C1 segment of cervical spinal cord (tissue), 14 donors: ENCODE measurements at regions not wholly inside any gene's neighbourhood (a gene's known extent, or its start where the extent isn't known, plus 50 kb on each side); places are given as distances from the start of the nearest gene placed in this dataset.

Experiments used
- DNase-seq, 14 donors: peaks; one replicate each; lab custom pipeline; 2025; lab: John Stamatoyannopoulos, UW

DNA sequence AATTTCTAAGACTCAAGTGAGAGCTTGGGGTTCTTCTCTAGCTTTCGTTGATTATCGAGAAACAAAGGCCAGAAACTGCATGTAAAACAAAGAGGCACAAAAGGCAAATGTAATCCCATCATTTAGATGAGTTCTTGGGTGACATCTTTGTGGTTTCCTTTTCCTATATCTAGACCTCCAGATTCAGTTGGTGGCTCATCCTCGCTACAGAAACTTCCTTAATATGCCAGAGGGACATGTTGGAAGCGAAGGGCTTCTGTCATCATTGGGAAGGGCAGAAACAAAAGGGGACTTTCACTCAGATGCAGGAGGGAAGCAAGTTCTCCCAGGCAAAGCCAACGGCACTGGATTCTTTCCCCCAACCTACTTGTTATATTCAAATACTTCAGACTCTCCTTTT is 150.6 kb upstream of the ZFHX3 start:
- no peak for DNase-seq

DNA sequence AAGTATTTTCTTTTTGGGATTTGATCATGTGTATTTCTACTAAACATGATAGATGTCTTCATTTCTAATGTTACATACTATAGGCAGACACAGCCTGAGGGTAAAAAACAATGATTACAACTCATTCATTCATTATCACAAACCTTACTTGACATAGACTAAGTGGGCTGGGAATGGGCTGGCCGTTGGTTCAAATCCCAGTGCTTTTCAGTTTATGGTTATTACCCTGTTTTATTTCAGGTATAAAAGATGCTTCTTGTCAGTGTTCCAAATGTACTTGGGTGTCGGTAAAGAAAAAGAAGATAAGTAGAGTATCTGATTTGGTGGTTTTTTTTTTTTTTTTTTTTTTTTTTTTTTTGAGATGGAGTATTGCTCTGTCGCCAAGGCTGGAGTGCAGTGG is 149.7 kb upstream of the ZFHX3 start:
- no peak for DNase-seq

DNA sequence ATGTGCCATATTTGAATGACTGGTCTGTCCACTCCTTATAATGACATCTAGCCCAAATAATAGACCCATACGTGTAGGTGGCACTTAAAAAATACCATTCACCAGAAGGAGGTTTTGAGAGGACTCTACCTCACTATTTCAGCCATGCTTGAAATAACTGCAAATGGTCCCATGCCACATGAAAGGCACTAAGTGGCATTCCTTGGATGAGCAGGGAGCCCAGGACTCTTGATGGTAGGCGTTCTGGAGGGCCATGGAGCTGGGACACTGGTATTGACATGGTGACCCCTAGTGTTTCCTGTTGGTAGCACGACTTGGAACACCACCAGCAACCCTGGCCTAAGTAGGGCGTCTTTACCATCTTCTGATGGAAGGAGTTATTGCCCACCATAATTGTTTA is 148.7 kb upstream of the ZFHX3 start:
- DNase-seq: peak in 10 of 14 donors; percentile 5 to 61 (median 15)

DNA sequence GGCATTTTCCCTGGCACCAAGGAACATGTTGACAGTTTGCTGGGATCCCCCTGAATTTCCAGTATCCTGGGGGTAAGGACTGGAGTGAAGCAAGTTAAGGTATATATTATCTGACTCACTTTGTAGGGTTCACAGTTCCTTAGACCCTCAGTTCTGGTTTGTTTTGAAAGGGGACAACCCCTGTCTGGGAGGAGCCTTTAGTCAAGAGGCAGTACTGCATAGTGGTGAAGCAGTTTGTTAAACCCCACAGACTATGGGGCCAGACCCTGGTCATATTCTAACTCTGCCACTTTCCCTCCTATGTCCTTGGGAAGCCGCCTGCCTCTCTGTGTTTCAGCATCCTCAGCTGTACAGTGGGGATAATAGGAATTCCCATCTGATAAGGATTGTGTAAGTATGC is 145.5 kb upstream of the ZFHX3 start:
- no peak for DNase-seq

DNA sequence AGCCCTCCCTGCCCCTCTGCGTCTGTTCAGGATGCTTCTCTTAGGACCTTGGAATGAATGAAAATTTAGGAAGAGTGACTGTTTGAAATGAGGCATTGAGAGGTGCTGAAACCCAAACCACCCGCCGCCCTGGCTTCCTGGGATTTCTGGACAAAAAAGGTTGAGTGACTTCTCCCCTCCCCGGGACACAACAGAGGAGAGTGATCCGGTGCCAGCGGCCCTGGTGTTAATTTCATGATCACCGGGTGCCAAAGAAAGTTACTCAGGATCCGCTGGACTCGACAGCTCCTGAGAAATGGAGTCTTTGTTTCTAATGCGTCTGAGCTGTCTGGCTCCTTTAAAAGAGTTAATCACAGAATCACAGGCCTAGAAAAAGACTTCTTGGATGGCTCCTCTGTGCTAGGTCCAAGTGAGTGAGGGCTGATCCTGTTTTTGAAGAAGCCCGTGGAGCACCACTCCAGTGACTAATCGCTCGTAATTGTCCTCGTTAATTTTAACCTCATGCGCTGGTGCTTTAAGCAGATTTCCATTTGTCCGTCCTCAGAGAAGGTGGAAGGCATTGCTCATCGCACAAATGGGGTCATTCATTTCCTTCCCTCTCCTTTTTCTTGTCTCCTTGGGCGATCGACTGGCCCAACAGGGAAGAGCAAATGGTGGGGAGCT is 144.4 kb upstream of the ZFHX3 start:
- DNase-seq: peak in 3 of 14 donors; percentile 1 to 61 (median 3)

DNA sequence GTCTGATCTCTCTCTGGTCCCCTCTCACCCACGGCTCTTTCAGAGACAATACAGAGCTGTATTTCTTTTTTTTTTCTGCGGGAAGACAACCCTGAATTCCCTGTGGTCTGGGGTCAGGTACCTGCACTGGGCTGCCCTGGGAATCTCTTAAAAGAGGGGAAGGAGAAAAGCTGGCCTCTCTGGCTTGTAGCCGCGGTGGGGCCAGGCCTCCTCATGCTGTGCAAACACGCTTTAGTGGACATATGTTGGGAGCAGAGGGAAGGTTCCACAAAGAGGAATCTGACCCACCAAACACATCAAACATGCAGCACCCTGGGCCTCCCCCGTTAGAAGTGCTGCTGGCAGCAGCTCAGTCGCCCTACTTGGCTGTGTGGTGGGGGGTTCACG is 143.7 kb upstream of the ZFHX3 start:
- DNase-seq: no peak

DNA sequence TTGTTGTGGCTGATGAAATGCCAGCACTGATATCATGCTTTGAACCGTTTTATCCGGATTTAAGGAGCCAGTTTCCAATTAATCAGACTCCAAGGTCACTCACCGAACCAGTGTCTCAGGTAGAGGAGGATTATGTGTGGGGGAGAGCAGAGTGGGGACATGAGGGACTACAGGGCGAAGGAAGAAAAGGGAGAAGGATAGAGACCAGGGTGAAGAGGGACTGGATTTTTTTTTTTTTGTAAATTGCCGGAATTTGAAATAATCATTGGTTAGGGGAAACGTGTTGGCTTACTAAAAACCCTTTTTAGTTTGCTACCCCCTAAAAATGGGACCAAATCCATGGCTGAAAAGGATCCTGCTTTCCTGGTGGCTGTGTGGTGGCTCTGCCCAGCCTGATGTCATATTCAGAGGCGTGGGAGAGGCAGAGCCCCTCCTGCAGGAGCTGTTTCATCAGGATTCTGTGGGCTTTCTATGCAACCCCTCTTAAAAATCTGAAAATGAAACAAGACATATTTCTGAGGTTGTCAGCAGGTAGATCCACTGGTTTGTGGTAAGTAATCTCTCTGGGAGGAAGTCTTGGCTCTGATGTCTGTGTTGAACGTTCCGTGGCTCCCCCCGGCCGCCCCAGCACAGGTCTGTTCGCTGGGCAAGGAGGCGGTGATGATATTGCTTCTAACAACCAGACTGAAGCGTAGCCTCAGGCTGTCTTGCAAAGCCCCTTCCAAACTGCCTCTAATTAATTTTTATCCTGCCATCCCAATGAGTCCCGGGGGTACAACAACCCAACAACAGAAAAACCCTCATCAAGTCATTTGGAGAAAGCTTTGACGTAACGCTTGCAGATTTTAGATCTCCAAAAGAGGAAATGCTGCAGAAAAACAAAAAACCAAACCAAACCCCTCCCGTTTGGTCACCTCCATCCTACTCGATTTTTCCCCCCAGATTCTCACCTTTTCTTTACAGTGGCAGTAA is 143.0 kb upstream of the ZFHX3 start:
- DNase-seq: no peak

DNA sequence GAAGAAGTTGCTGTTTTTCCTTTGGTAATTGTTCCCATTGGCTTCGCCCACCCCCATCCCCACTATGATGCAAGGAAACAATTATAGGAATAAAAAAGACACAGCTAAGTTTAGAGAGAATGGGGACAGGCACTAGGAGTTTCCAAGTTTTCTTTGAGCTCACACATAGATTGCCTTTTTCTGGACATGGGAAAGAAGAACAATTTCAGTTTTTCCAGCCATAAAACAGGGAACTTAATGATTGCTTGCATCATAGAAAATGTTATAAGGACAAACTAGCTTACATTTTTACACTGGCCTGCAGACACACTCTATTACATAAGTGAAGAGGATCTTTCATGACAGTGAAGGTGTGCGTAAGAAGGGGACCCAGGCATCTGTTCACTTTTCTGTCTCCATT is 142.3 kb upstream of the ZFHX3 start:
- no peak for DNase-seq

DNA sequence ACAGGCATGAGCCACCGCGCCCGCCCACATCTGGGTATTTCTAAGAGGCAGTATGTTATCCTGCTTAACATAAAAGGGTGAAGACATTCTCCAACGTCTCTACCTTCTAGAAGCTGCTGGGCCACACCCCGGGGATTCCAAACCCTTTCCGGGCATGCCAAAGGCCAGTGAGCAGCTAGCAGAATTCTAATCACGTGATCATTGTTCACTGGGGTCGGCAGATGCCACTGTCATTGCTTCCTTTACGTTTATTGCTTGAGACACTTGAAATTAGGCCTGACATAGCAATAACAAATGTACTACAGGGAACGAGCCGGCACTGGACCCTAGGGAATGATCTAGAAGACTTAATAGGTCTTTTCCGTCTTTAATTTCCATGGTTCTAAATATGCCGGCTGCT is 141.2 kb upstream of the ZFHX3 start:
- DNase-seq: no peak

DNA sequence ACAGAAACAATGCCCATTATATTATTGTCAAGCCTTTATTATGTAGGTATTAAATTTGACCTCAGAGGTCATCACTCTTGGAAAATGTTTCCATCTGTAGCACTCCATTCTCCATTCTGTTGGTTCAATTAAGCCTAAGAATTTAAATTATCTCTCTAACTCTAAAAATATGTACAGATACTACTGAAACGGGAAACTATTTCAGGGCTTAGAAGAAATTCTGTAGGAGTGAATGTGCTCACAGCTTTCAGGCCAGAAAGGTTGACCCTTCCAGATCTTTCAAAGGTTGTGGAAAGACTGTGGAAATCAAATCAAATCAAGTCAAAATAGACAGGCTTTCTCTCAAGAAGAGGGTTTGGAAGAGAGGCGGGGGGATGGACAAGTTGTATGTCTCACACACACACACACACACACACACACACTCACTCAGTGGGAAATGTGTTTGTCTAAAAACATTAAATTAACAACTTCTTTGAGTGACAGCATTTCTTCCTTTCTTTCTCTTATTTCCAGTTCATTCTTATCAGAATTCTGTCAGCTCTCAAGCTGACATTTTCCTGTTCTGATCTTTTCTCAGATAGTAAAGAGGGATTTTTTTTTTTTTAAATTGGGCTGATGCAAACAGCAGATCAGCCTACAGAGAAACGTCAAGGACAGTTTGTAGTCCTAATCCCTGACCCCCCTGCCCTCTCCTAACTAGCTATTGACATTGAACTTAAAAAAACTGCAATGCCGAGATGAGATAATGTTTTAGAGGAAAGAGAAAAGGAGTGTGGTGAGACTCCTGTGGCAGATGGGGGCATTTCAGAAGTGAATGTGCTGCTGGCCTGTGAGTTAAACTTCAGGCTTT is 139.0 kb upstream of the ZFHX3 start:
- no peak for DNase-seq

DNA sequence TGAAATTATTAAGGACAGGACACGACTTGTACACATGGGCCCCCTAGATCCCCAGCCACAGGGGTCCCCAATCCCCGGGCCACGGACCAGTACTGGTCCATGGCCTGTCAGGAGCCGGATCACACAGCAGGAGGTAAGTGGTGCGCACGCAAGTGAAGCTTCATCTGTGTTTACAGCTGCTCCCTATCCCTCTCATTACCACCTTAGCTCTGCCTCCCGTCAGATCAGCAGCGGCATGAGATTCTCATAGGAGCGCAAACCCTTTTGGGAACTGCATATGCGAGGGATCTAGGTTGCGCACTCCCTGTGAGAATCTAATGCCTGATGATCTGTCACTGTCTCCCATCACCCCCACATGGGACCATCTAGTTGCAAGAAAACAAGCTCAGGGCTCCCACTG is 137.8 kb upstream of the ZFHX3 start:
- no peak for DNase-seq

DNA sequence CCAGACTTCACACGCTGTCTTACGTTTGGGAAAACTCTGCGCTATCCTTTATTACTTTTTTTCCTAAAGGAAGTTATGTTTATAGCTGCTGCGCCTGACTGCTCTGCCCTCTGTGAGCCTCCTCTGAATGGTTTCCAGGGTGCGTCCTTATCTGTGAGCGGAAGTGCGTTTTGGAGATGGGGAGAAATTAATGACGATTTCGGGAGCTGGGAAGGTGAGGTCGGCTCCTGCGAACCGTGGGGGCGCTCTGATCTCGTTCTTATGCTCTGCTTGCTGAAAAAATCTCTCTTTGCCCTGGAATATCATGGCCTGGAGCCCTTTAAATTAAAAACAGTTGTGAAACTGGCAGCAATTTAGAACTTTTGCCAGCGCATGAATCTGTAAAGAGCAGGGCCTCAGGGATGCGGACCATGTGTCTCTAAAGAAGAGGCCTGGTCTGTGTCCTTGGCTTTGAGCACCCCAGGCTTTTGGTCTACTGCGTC is 135.7 kb upstream of the ZFHX3 start:
- no peak for DNase-seq

DNA sequence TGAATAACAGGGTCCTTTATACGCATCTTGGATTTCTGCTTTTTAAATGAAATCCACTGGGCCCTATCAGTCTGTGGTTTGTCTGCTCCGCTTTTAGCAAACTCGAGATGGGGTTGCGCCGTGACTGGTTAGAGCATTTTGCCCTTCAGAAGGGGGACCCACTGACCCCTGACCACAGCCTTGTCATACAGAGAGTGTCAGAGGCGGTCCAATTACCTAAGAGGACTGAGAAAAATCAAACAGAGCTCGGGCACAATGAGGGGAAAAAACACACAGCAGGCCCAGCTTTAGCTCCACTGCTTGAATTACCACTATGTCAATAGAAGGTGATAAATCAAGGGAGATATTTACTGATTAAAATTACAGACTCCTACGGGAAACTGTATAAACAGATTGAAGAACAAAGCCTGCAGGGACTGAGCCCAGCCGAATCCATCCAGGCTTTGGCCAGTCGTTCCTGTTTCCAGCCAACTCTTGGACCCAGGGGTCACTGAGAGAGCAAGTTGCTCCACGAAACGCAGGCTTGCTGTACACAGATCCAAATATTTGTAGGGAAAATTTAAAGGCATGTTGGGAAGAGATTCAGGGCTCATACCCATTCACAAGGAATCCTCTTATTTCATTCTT is 131.9 kb upstream of the ZFHX3 start:
- no peak for DNase-seq

DNA sequence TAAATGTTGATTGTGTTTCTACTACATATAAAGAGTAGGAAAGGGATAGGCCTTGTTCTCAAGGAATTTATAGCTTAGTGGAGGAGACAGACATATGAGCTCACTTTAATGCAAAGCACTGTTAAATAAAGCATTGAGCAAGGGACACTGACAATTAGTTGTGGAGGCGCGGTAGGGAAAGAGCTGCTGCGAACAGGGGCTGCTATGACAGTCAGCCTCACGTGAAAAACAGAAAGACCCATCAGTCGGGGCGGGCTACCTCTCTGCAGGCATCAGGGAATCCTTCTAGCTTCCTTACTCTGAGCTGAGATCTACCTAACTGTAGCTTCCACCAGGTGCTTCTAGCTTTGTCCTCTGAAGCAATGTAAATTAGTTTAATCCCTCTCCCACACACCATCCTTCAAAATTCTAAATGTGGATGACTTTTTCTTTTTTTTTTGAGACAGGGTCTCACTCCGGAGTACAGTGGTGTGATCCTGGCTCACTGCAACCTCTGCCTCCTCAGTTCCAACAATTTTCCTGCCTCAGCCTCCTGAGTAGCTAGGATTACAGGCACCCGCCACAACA is 129.9 kb upstream of the ZFHX3 start:
- DNase-seq: no peak

DNA sequence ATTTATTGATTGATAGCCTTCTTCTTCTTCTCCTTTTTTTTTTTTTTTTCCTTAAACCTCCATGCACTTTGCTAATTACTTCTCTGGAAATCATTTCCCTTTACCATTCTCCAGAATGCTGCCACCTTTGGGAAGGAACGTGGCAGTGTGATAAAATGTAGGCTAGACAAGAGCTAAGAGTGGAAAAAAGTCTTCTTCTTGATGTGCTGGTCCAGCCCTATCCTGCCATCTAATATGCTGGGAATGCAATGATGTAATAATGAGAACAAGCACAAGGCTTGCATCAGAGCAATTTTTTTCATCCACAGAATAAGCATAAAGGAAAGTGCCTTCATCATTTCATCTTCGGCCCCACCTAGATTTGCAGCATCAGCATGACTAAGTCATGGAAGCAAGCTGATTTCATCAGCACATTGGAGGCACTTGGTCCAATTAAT is 128.7 kb upstream of the ZFHX3 start:
- DNase-seq: no peak

DNA sequence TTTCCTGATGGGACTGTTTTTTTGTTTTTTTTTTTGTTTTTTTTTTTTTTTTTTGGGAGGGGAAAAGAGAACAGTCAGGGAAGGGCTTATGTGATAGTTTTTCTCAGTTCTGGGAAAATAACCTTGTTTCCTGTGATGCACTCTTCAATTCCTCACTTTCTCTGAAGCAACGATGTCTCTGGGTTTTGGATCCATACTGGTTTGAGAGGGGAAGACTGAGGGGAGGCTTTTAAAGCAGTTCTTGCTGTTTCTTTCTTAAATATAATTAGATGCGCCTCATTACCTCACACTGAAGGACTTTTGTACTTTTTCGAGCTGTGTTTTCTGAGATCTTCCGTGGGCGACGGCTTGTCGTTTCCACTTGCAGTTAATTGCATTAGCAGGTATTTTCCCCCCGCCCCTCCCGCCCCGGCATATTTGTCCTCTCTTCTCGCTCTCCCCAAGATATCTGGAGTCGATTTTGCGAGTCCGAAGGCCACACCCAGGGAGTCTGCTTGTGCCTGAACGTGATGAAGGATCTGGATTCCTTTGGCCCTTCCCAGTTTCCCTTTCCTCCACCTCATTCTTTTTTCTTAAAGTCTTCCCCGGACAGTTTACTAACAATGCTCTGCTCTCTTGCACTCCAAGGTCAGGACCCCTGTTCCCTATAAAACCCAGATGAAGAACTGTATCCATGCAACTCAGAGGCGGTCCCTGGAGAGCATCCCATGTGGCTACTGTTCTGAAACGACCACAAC is 125.2 kb upstream of the ZFHX3 start:
- no peak for DNase-seq

DNA sequence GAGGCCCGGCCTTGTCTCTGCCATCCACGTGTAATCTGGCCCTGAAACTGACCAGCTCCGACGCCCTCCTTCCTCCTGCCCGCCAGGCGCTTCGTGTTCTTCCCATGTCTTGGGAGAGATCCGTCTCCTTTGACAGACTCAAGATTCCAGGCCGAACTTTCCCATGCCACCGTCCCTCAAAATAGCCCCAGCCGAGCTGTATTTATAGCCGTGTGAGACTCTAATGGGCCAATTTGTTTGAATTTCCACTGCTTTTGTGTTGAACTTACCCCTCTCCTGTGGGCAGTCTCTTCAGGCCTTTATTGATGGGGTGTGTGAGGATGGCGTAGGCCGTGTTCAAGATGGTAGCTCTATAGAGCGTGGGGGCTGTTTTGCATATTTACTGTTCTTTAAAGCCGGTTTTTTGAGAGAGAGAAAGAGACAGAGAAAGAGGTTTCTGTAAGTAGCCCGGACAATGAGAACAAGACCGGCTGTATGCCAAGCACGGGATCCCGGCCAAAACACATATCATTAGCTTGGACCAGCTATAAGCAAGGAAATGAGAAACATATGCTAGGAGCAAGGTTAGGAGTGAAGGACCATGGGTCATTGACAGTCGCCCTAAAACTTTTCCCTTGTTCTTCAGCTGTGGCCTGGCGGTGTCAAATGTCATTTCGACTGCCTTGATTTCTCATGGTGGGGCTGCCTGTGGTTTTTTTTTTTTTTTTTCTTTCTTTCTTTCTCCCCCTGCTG is 124.5 kb upstream of the ZFHX3 start:
- peak in 3 of 14 donors; percentile 2 to 27 (median 9) for DNase-seq

DNA sequence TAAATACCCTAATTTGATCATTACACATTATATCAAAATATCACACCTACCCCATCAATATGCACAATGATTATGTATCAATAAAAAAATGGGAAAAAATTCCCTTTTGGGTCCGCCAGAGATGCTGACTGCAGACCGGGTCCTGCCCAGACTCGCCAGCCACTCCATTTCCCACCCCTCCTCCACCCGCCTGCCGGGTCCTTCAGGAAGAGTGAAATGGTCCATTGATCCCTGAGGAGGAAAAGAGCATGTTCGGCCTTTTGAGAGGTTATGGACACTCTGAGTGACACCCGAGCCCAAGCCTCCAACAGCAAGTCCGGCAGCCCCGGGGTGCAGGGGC is 123.9 kb upstream of the ZFHX3 start:
- DNase-seq: no peak

DNA sequence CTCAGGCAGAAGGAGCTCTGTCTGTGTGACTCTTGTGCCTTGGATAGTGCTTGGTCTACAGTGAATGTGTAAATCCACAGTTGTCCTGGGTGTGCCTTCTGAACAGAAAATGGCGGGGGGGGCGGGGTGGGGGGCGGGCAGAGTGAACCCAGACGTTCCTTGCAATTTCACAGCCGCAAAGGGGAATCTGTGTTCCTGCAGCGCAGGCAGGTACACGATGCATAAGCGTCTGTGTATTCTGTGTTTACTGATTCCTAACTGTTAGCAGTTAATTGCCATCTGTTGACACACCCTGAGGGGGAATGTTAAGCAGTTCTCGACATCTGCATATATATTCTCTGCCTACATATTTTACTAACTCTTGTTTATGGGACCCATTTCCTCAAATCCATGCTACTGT is 123.5 kb upstream of the ZFHX3 start:
- DNase-seq: no peak

DNA sequence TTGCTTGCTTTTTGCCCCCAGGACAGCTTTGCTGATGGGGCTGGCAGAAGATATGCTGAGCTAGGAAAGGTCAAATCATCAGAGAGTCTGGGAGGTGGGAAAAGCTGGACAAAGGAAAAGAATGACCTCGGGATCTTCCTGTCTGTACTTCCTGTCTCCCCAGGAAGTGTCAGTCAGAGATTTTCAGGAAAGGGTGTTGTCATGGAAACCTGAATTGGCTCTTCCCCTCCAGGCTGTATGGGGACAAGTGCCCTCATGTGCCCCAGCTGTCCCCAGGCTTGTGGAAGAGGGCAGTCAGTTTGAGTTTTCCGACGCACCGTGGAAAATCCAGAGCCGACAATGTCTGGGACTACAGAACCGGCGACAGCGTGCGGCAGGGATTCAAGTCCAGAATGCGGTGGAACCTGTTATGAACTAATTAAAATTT is 122.7 kb upstream of the ZFHX3 start:
- no peak for DNase-seq
